ENCODE measurements at regions not wholly inside any gene's neighbourhood (a gene's known extent, or its start where the extent isn't known, plus 50 kb on each side); places are given as distances from the start of the nearest gene placed in this dataset.

- no peak for TF ChIP-seq CTCF (IDR thresholded peaks at IDR 0.05; ENCODE audit: insufficient read depth, missing control alignments)
- FAIRE-seq (no peak), DNase-seq (ENCODE audit: insufficient read length, low spot score) (no peak)
Observed at GRCh38 chr6:4398791-4399190, 263.4 kb upstream of the ECI2 start.

- FAIRE-seq (no peak), DNase-seq (ENCODE audit: insufficient read length, low spot score) (no peak)
- TF ChIP-seq CTCF (IDR thresholded peaks at IDR 0.05; ENCODE audit: insufficient read depth, missing control alignments): no peak
Observed at GRCh38 chr6:4397307-4397706, 261.9 kb upstream of the ECI2 start.

GRCh38 chr6:4396044-4396443 lies 260.7 kb upstream of the ECI2 start:
- no peak for TF ChIP-seq CTCF (IDR thresholded peaks at IDR 0.05; ENCODE audit: insufficient read depth, missing control alignments)
- DNase-seq (ENCODE audit: insufficient read length, low spot score) (no peak), FAIRE-seq (no peak)

GRCh38 chr6:4395386-4395785 lies 260.0 kb upstream of the ECI2 start:
- FAIRE-seq (no peak), DNase-seq (ENCODE audit: insufficient read length, low spot score) (no peak)
- no peak for TF ChIP-seq CTCF (IDR thresholded peaks at IDR 0.05; ENCODE audit: insufficient read depth, missing control alignments)

GRCh38 chr6:4394786-4395185 lies 259.4 kb upstream of the ECI2 start:
- FAIRE-seq (no peak), DNase-seq (ENCODE audit: insufficient read length, low spot score) (no peak)
- no peak for TF ChIP-seq CTCF (IDR thresholded peaks at IDR 0.05; ENCODE audit: insufficient read depth, missing control alignments)

GRCh38 chr6:4388675-4389074 lies 253.3 kb upstream of the ECI2 start:
- no peak for TF ChIP-seq CTCF (IDR thresholded peaks at IDR 0.05; ENCODE audit: insufficient read depth, missing control alignments)
- no peak for DNase-seq (ENCODE audit: insufficient read length, low spot score)
- FAIRE-seq: no peak

- DNase-seq (ENCODE audit: insufficient read length, low spot score): no peak
- no peak for TF ChIP-seq CTCF (IDR thresholded peaks at IDR 0.05; ENCODE audit: insufficient read depth, missing control alignments)
- FAIRE-seq: no peak
Observed at GRCh38 chr6:4384656-4385055, 249.3 kb upstream of the ECI2 start.

Data from D721Med (cell line).